ENCODE measurements at regions not wholly inside any gene's neighbourhood (a gene's known extent, or its start where the extent isn't known, plus 50 kb on each side); places are given as distances from the start of the nearest gene placed in this dataset.

GRCh38 chr6:26159357-26160273 lies 72.4 kb downstream of the HFE start:
- peak overlapping the region; percentile 80 to 88 for H3K27ac ChIP-seq (ENCODE audit: low read depth in 2 of 2, low read length in 1 of 2)
- POLR2A ChIA-PET, result interaction anchor here (0.6 to 7.7 kb wide), 19 partner anchors 8 to 1707 kb away, joined by 3 to 623 read pairs (median 16); a partner anchor contains a TSS
- peaks cover 9% of the 10 kb centered on the region for H4K20me1 ChIP-seq (ENCODE audit: insufficient read depth)
- H2AFZ ChIP-seq (ENCODE audit: low read depth), result peak overlapping the region; percentile 7; the same call in 1 of the 2 replicates
- 5% methylated on average over 13 of the region's 13 CpGs for WGBS (ENCODE audit: low lambda C conversion rate)
- H3K9me2 ChIP-seq, result no peaks in the 10 kb centered on the region
- peaks cover 6 to 13% of the 10 kb centered on the region in 2 experiments for H3K36me3 ChIP-seq (replicated peaks in 1 of 2; ENCODE audit: control insufficient read depth in 1 of 2, insufficient read depth in 2 of 2, low read length in 1 of 2)
- H3K4me3 ChIP-seq (ENCODE audit: low read depth in 2 of 2, low read length in 1 of 2), result peak overlapping the region; percentile 73 to 96
- TF ChIP-seq EP300 (IDR thresholded peaks at IDR 0.05; ENCODE audit: borderline replicate concordance in 1 of 2, low read depth in 1 of 2, low read length in 1 of 2), result no peak
- 0 out of 2 replicates have a peak, but pooled peaks have one; percentile 9 for TF ChIP-seq POLR2AphosphoS5 (IDR thresholded peaks at IDR 0.05; ENCODE audit: low read depth, low read length)
- CTCF ChIA-PET, result interaction anchor here (1.8 to 3.1 kb wide), 4 partner anchors 10 to 29 kb away, joined by 6 to 18 read pairs (median 10); a partner anchor contains a TSS
- H3K27me3 ChIP-seq (ENCODE audit: insufficient read depth), result no peaks in the 10 kb centered on the region
- H3K79me2 ChIP-seq (ENCODE audit: insufficient read depth), result peaks cover 58% of the 10 kb centered on the region
- no peaks in the 10 kb centered on the region for H3K9me3 ChIP-seq
- peaks cover 46% of the 10 kb centered on the region for H3F3A ChIP-seq (replicated peaks; ENCODE audit: insufficient read depth)
- DNase-seq, result no peak
- H3K9ac ChIP-seq, result peak overlapping the region; percentile 95
- peak overlapping the region; percentile 78 for H3K4me2 ChIP-seq
- H3K4me1 ChIP-seq (ENCODE audit: control insufficient read depth in 1 of 2, insufficient read depth in 2 of 2, low read depth in 1 of 2, low read length in 1 of 2), result no peaks in the 10 kb centered on the region; a peak in 3 of 4 replicates

GRCh38 chr6:26161322-26161721 lies 74.1 kb downstream of the HFE start:
- ChIA-PET CTCF (interaction anchor here (1.2 kb wide), 1 partner anchor 36 kb away, joined by 4 read pairs; a partner anchor contains a TSS), POLR2A (interaction anchor here (0.6 to 7.7 kb wide), 4 partner anchors 11 to 37 kb away, joined by 3 to 144 read pairs (median 6); a partner anchor contains a TSS)
- Histone ChIP-seq H3K27ac (ENCODE audit: low read depth in 2 of 2, low read length in 1 of 2) (no peak overlapping the region), H3K4me2 (no peak overlapping the region), H3K4me1 (ENCODE audit: control insufficient read depth in 1 of 2, insufficient read depth in 2 of 2, low read depth in 1 of 2, low read length in 1 of 2) (no peaks in the 10 kb centered on the region; a peak in 3 of 4 replicates), H3K9me3 (no peaks in the 10 kb centered on the region), H3K79me2 (ENCODE audit: insufficient read depth) (peaks cover 57% of the 10 kb centered on the region), H3K4me3 (ENCODE audit: low read depth in 2 of 2, low read length in 1 of 2) (no peak overlapping the region), H3F3A (replicated peaks; ENCODE audit: insufficient read depth) (peaks cover 45% of the 10 kb centered on the region), H3K9ac (no peak overlapping the region), H2AFZ (ENCODE audit: low read depth) (no peak overlapping the region), H3K27me3 (ENCODE audit: insufficient read depth) (no peaks in the 10 kb centered on the region), H3K9me2 (no peaks in the 10 kb centered on the region), H4K20me1 (ENCODE audit: insufficient read depth) (peaks cover 9% of the 10 kb centered on the region), H3K36me3 (replicated peaks in 1 of 2; ENCODE audit: control insufficient read depth in 1 of 2, insufficient read depth in 2 of 2, low read length in 1 of 2) (peaks cover 6 to 23% of the 10 kb centered on the region in 2 experiments)
- no peak for DNase-seq
- no peak for TF ChIP-seq MEF2A (IDR thresholded peaks at IDR 0.05; ENCODE audit: borderline replicate concordance, low read depth)
- no peak for TF ChIP-seq ELF1 (IDR thresholded peaks at IDR 0.05)
- TF ChIP-seq MXI1 (IDR thresholded peaks at IDR 0.05; ENCODE audit: low read depth, low read length), result no peak
- TF ChIP-seq FOXM1 (IDR thresholded peaks at IDR 0.05; ENCODE audit: low read depth), result no peak
- no peak for TF ChIP-seq RFX5 (IDR thresholded peaks at IDR 0.05; ENCODE audit: low read length)
- 0 out of 2 replicates have a peak, but pooled peaks have one; percentile 11 for TF ChIP-seq FOSL2 (IDR thresholded peaks at IDR 0.05; ENCODE audit: borderline replicate concordance, low read depth)
- TF ChIP-seq, protein P1, sequence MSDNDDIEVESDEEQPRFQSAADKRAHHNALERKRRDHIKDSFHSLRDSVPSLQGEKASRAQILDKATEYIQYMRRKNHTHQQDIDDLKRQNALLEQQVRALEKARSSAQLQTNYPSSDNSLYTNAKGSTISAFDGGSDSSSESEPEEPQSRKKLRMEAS (IDR thresholded peaks at IDR 0.05; ENCODE audit: low read depth), result no peak
- WGBS (ENCODE audit: low lambda C conversion rate), result 82% methylated on average over 3 of the region's 3 CpGs

GRCh38 chr6:26162399-26162798 lies 75.2 kb downstream of the HFE start:
- Histone ChIP-seq H3K9ac (no peak overlapping the region), H3K9me3 (no peaks in the 10 kb centered on the region)
- POLR2A ChIA-PET, result interaction anchor here (1.6 to 7.7 kb wide), 2 partner anchors 21 to 38 kb away, joined by 9 to 144 read pairs; a partner anchor contains a TSS
- TF ChIP-seq EZH2phosphoT487 (IDR thresholded peaks at IDR 0.05; ENCODE audit: borderline replicate concordance, low read depth), result no peak
- TF ChIP-seq ELF1 (IDR thresholded peaks at IDR 0.05), result no peak
- no peak for TF ChIP-seq EP300 (IDR thresholded peaks at IDR 0.05; ENCODE audit: borderline replicate concordance in 1 of 2, low read depth in 1 of 2, low read length in 1 of 2)
- TF ChIP-seq FOSL2 (IDR thresholded peaks at IDR 0.05; ENCODE audit: borderline replicate concordance, low read depth), result no peak
- no peak for TF ChIP-seq RCOR1 (IDR thresholded peaks at IDR 0.05; ENCODE audit: low read length)
- no peak for TF ChIP-seq REST (IDR thresholded peaks at IDR 0.05; ENCODE audit: low read depth, low read length)
- TF ChIP-seq CTCF (IDR thresholded peaks at IDR 0.05), result no peak

More at GRCh38 chr6:26162399-26162798, 75.2 kb downstream of the HFE start:
- Histone ChIP-seq H2AFZ (ENCODE audit: low read depth) (no peak overlapping the region), H3K27me3 (ENCODE audit: insufficient read depth) (no peaks in the 10 kb centered on the region), H3K79me2 (ENCODE audit: insufficient read depth) (peaks cover 47% of the 10 kb centered on the region), H3K36me3 (replicated peaks in 1 of 2; ENCODE audit: control insufficient read depth in 1 of 2, insufficient read depth in 2 of 2, low read length in 1 of 2) (peaks cover 6 to 28% of the 10 kb centered on the region in 2 experiments), H3K9me2 (no peaks in the 10 kb centered on the region), H3K4me2 (no peak overlapping the region), H3K4me1 (ENCODE audit: control insufficient read depth in 1 of 2, insufficient read depth in 2 of 2, low read depth in 1 of 2, low read length in 1 of 2) (no peaks in the 10 kb centered on the region; a peak in 3 of 4 replicates), H4K20me1 (ENCODE audit: insufficient read depth) (peaks cover 9% of the 10 kb centered on the region), H3K4me3 (ENCODE audit: low read depth in 2 of 2, low read length in 1 of 2) (no peak overlapping the region), H3K27ac (ENCODE audit: low read depth in 2 of 2, low read length in 1 of 2) (no peak overlapping the region), H3F3A (replicated peaks; ENCODE audit: insufficient read depth) (peaks cover 34% of the 10 kb centered on the region)
- WGBS (ENCODE audit: low lambda C conversion rate), result 87% methylated on average over 7 of the region's 7 CpGs
- CTCF ChIA-PET, result interaction anchor here (1.2 kb wide), 1 partner anchor 35 kb away, joined by 4 read pairs; a partner anchor contains a TSS
- no peak for DNase-seq

All from SK-N-SH (cell line).